HUDEP-2 (cell line): ENCODE measurements at regions not wholly inside any gene's neighbourhood (a gene's known extent, or its start where the extent isn't known, plus 50 kb on each side); places are given as distances from the start of the nearest gene placed in this dataset.
A peak's percentile ranks its signal among the peaks of the same experiment; 100 is the strongest.
"Not testable (repeated sequence)": the region's sequence is repeated elsewhere in the genome, so short reads cannot be mapped to it uniquely, and the experiment has no call there.

Experiments
- DNase-seq, 76 experiments: peaks; one replicate each; lab custom pipeline; 2025; ENCODE audit not compliant: unreplicated experiment in 76 of 76; lab: John Stamatoyannopoulos, UW

GRCh38 chr7:137120690-137121089 lies 222.8 kb downstream of the PTN start:
- no peak for DNase-seq

GRCh38 chr7:137110535-137110934 lies 233.0 kb downstream of the PTN start:
- no peak for DNase-seq

GRCh38 chr7:137110091-137110509 lies 233.4 kb downstream of the PTN start:
- DNase-seq, result no peak

DNA sequence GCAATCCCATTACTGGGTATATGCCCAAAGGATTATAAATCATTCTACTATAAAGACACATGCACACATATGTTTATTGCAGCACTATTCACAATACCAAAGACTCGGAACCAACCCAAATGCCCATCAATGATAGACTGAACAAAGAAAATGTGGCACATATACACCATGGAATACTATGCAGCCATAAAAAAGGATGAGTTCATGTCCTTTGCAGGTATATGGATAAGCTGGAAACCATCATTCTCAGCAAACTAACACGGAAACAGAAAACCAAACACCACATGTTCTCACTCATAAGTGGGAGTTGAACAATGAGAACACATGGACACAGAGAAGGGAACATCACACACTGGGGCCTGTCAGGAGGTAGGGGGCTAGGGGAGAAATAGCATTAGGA lies 235.7 kb downstream of the PTN start:
- DNase-seq, result not testable (repeated sequence)

- DNase-seq, result not testable (repeated sequence)
Observed at GRCh38 chr7:137103526-137103925, 235.1 kb downstream of the CHRM2 start.

DNA sequence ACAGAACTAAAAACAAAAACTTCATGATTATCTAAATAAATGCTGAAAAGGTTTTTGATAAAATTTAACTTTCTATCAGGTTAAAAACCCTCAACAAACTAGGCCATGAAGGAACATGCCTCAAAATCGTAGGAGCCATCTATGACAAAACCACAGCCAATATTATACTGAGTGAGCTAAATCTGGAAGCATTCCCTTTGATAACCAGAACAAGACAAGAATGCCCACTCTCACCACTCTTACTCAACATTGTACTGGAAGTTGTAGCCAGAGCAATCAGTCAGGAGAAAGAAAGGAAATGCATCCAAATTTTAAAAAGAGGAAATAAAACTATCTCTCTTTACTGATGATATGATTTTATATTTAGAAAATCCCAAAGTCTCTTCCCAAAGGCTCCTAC lies 228.7 kb downstream of the CHRM2 start:
- no peak for DNase-seq

GRCh38 chr7:137096607-137097006 lies 228.2 kb downstream of the CHRM2 start:
- no peak for DNase-seq

GRCh38 chr7:137093198-137093597 lies 224.7 kb downstream of the CHRM2 start:
- DNase-seq, result no peak

DNA sequence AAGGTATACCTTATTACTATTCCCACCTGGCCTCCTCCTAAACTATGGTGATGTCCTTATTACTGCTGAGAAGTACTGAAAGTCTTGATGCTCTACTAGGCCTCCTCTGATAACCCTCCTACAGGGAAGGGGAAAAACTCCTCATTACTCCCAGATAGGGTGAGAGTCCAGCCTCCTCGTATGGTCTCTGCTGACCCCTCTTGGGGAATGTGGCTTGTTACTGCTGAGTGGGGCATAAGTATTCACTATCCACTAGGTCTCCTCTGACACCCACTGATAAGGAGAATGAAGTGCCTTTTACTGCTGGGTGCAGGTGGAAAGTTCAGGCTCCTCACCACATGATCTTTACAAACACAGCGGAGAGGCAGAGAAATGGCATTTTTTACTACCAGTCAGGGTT lies 222.9 kb downstream of the CHRM2 start:
- peak in 2 of 76 experiments; percentile 5 to 9 for DNase-seq

DNA sequence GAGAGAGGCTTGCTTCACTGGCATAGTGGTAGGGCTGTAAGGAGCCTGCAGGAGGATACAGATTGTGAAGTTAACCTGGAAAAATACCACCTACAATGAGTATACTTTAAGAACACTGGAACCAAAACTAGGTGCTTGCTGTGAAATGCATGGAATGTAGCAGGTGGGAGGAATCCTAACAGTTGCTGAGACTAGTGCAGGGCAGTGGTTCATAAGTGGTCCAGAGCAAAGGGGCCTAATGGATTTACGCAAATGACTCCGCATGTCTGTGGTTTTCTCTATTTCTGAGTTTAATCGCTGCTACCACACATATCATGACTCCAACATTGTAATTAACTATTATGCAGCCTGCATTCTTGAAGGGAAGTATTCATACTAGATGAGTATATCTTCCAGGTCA lies 218.4 kb downstream of the CHRM2 start:
- no peak for DNase-seq

DNA sequence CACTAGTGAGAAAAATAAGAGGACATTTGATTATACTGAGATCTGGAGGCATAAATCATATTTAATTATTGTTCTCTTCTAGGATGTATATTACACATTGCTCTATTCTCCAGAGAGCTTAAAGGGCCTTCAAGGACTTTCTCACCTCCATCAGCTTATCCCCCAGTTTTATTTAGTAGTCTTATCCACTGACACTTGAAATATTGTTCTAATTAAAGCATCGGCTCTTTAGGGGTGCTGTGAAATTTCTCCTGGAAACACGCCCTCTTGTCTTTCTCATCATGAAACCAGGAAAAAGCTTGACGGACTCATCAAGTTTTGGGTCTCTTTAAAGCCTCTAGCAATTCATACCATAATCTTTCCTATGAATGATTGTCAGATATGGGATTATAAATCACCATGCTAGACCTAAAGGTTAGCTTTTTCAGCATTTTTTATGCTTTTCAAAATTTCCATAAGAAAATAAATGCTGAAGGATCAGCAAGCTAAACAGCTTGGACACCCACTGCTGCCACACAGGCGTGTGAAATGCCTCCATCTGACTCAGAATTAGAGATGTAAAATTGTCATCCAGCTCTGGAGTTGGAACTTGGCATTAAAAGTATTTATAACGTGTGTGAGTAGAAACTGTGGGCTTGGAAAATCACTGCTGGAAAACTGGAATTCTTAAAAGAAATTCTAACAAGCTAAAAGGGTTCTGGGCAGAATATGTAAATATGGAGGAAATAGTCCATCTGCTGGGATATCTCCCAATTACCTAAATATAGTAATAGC lies 216.3 kb downstream of the CHRM2 start:
- no peak for DNase-seq

DNA sequence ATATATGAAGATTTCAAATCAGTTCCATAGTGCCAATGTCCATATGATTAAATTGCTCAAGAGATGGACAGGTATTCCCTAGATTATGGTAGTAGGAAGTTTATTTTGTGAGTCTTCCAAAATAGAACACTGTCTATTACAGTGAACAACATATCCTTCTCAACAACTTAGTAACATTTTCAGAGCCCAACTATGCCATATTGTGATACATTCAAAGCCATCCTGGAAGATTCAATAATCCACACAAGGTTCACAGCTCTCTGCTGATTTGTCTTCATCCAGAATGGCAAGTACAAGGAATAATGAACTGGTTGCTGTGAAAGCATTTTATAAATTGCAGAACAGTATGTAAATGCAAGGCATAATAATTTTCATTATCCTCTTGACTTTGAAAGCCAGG lies 213.9 kb downstream of the CHRM2 start:
- DNase-seq, result no peak

GRCh38 chr7:137081321-137082093 lies 213.1 kb downstream of the CHRM2 start:
- no peak for DNase-seq

GRCh38 chr7:137080516-137081203 lies 212.2 kb downstream of the CHRM2 start:
- DNase-seq, result no peak

- DNase-seq, result no peak
Observed at GRCh38 chr7:137078781-137079180, 210.3 kb downstream of the CHRM2 start.

- DNase-seq, result no peak
Observed at GRCh38 chr7:137074391-137075030, 206.1 kb downstream of the CHRM2 start.

DNA sequence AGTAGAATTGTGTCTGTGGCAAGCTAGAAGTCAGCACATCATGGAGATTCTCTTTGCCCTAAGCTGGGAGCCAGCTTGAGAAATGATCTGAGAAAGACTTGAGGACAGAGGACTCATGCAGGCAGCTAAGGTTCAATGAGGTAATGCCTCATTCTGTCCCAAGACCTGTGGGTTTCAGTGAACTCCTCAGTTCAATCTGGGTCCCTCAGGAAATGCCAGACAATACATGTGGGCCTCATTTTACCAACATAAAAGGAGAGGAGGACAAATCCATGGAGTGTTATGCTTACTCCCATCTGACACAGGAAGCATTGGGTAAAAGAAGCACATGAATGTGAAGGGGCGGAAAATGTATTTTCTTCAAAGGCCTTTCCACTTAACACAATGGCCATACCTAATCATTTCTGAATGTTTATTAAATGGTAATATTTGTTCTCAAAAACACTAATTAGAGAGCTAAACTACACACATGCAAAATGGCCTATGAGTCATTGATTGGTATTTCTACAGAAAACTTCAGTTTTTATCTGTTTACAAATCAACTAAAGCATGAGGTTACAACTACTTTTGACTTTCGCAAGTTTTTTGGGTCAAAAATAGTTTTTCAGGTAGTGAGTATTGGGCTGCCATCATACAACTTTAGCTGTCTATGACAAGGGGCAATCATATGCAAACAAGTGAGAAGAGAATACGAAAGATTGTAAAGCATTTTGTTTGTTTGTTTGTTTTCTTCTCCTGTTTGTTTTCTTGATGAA lies 205.3 kb downstream of the CHRM2 start:
- DNase-seq, result no peak
